Neuronal stem cell (in vitro differentiated cells): ENCODE measurements at regions not wholly inside any gene's neighbourhood (a gene's known extent, or its start where the extent isn't known, plus 50 kb on each side); places are given as distances from the start of the nearest gene placed in this dataset.

Experiments
- DNase-seq: peaks from one replicate; pipeline ENCODE4 v3.0.0-alpha.2; 2013; ENCODE audit warnings: low spot score
- H2AFZ ChIP-seq: one replicate; pipeline ENCODE4 v1.6.1; 2013; ENCODE audit warnings: mild to moderate bottlenecking, low read length, inconsistent platforms
- H2AK5ac ChIP-seq: 2 replicates; pipeline ENCODE4 v1.6.1; 2013; ENCODE audit warnings: low read depth, mild to moderate bottlenecking, inconsistent platforms, low read length, moderate library complexity, mixed read lengths
- H2BK120ac ChIP-seq: 2 replicates; pipeline ENCODE4 v1.6.1; 2013; ENCODE audit warnings: low read depth, mild to moderate bottlenecking, inconsistent platforms, low read length, moderate library complexity, mixed read lengths
- H2BK12ac ChIP-seq: one replicate; pipeline ENCODE4 v1.6.1; 2013; ENCODE audit warnings: low read length, inconsistent platforms
- H2BK15ac ChIP-seq: 2 replicates; pipeline ENCODE4 v1.6.1; 2013; ENCODE audit warnings: mild to moderate bottlenecking, low read length, inconsistent platforms, mixed read lengths
- H2BK5ac ChIP-seq: one replicate; pipeline ENCODE4 v1.6.1; 2013; ENCODE audit warnings: inconsistent platforms, mild to moderate bottlenecking, low read length, moderate library complexity
- H3K14ac ChIP-seq: one replicate; pipeline ENCODE4 v1.6.1; 2013; ENCODE audit warnings: low read length, inconsistent platforms
- H3K18ac ChIP-seq: 2 replicates; pipeline ENCODE4 v1.6.1; 2013; ENCODE audit warnings: low read length, inconsistent platforms
- H3K23ac ChIP-seq: 2 replicates; pipeline ENCODE4 v1.6.1; 2013; ENCODE audit warnings: low read depth, mild to moderate bottlenecking, mixed read lengths, low read length, inconsistent platforms; ENCODE audit not compliant: poor library complexity
- H3K27ac ChIP-seq: replicated peaks from 3 replicates; pipeline ENCODE4 v1.5.1; 2013; ENCODE audit warnings: low read length, inconsistent platforms
- H3K27me3 ChIP-seq, 3 experiments: 2 replicates each; pipeline ENCODE4 v1.6.1; 2013; ENCODE audit warnings: low read length in 3 of 3, mild to moderate bottlenecking in 2 of 3, inconsistent platforms in 1 of 3, low read depth in 1 of 3, mixed read lengths in 1 of 3, moderate library complexity in 1 of 3; ENCODE audit not compliant: control insufficient read depth in 3 of 3, insufficient read depth in 3 of 3
- H3K36me3 ChIP-seq, 2 donors: replicated peaks in 1 of 2; 2 replicates each; pipeline ENCODE4 v1.6.1; 2013; ENCODE audit warnings: low read length in 2 of 2; ENCODE audit not compliant: control insufficient read depth in 2 of 2, insufficient read depth in 2 of 2
- H3K4ac ChIP-seq: 2 replicates; pipeline ENCODE4 v1.6.1; 2013; ENCODE audit warnings: inconsistent platforms, mild to moderate bottlenecking, low read length, moderate library complexity
- H3K4me1 ChIP-seq, 2 donors: 1 replicate in 1 of 2; 2 replicates in 1 of 2; pipeline ENCODE4 v1.6.1; 2013; ENCODE audit warnings: low read length in 2 of 2, low read depth in 1 of 2; ENCODE audit not compliant: control insufficient read depth in 2 of 2, insufficient read depth in 1 of 2
- H3K4me2 ChIP-seq: one replicate; pipeline ENCODE4 v1.6.1; 2013; ENCODE audit warnings: mild to moderate bottlenecking, low read length, inconsistent platforms; ENCODE audit not compliant: insufficient read depth, poor library complexity, severe bottlenecking
- H3K4me3 ChIP-seq, 2 donors: 2 replicates each; pipeline ENCODE4 v1.5.1; 2013; ENCODE audit warnings: low read length in 2 of 2, mild to moderate bottlenecking in 2 of 2, inconsistent platforms in 1 of 2, moderate library complexity in 1 of 2
- H3K79me1 ChIP-seq: one replicate; pipeline ENCODE4 v1.6.1; 2013; ENCODE audit warnings: low read depth, mild to moderate bottlenecking, inconsistent platforms, low read length, moderate library complexity
- H3K9ac ChIP-seq: one replicate; pipeline ENCODE4 v1.6.1; 2013; ENCODE audit warnings: mild to moderate bottlenecking, low read depth, low read length, inconsistent platforms; ENCODE audit not compliant: poor library complexity
- H3K9me3 ChIP-seq, 2 donors: replicated peaks in 1 of 2; 2 replicates each; pipeline versions ENCODE3 to v1.6.1; 2013; ENCODE audit warnings: low read length in 2 of 2, mild to moderate bottlenecking in 2 of 2, inconsistent platforms in 1 of 2, low read depth in 1 of 2, mixed read lengths in 1 of 2, moderate library complexity in 1 of 2; ENCODE audit not compliant: control insufficient read depth in 2 of 2, insufficient read depth in 1 of 2
- H4K8ac ChIP-seq: one replicate; pipeline ENCODE4 v1.6.1; 2013; ENCODE audit warnings: low read depth, mild to moderate bottlenecking, inconsistent platforms, low read length, moderate library complexity
- H4K91ac ChIP-seq: one replicate; pipeline ENCODE4 v1.6.1; 2013; ENCODE audit warnings: low read length, low read depth, mild to moderate bottlenecking, inconsistent platforms; ENCODE audit not compliant: poor library complexity
- WGBS, 2 donors: extraction: QIAGEN DNeasy Blood & Tissue Kit; methylation state at CpG; one replicate each; pipeline ENCODE4 v1.1.7; 2013; ENCODE audit warnings: missing lambda C conversion rate in 2 of 2, mixed read lengths in 1 of 2; ENCODE audit not compliant: insufficient read length in 2 of 2, insufficient replicate concordance in 1 of 2; ENCODE audit errors: extremely low coverage in 2 of 2; 5-methylcytosine and 5-hydroxymethylcytosine counted together

- Histone ChIP-seq H3K27ac (no peak overlapping the region), H3K14ac (peak overlapping the region; percentile 42), H2BK15ac (peak overlapping the region; percentile 63), H2BK12ac (peak overlapping the region; percentile 4), H3K27me3 (peaks cover 0 to 8% (median 0%) of the 10 kb centered on the region in 3 experiments), H3K4me3 (no peak overlapping the region), H3K23ac (no peak overlapping the region), H2BK120ac (peak overlapping the region; percentile 73), H3K4me2 (no peak overlapping the region), H3K18ac (peak overlapping the region; percentile 74), H3K9me3 (no peaks in the 10 kb centered on the region), H4K91ac (no peak overlapping the region), H3K4ac (no peak overlapping the region), H3K79me1 (no peaks in the 10 kb centered on the region), H2AK5ac (peak overlapping the region; percentile 73), H4K8ac (no peak overlapping the region), H3K9ac (no peak overlapping the region), H3K4me1 (peaks cover 0 to 6% of the 10 kb centered on the region in 2 donors), H2AFZ (no peak overlapping the region), H2BK5ac (no peak overlapping the region), H3K36me3 (no peaks in the 10 kb centered on the region)
- DNase-seq = no peak
- no CpG with 5 or more reads among the region's 7 CpGs for WGBS, 2 donors
Observed at GRCh38 chr15:31160297-31160696, 58.8 kb upstream of the TRPM1 start.

- peak overlapping the region; percentile 65 for H4K91ac ChIP-seq
- H3K4me2 ChIP-seq = no peak overlapping the region
- H2BK5ac ChIP-seq = no peak overlapping the region
- H3K79me1 ChIP-seq = no peaks in the 10 kb centered on the region
- peaks cover 0 to 6% of the 10 kb centered on the region in 2 donors for H3K4me1 ChIP-seq
- peak overlapping the region; percentile 3 for H3K23ac ChIP-seq
- peak overlapping the region; percentile 73 for H2AK5ac ChIP-seq
- H3K27me3 ChIP-seq = peaks cover 0 to 8% (median 0%) of the 10 kb centered on the region in 3 experiments
- no peak overlapping the region for H2BK120ac ChIP-seq
- H3K4ac ChIP-seq = no peak overlapping the region
- H3K9ac ChIP-seq = no peak overlapping the region
- H3K14ac ChIP-seq = peak overlapping the region; percentile 63
- H3K36me3 ChIP-seq = no peaks in the 10 kb centered on the region
- H2BK15ac ChIP-seq = peak overlapping the region; percentile 18
- no peak overlapping the region for H3K4me3 ChIP-seq
- H2AFZ ChIP-seq = no peak overlapping the region
- peak overlapping the region; percentile 66 for H2BK12ac ChIP-seq
- peak overlapping the region; percentile 22 for H3K18ac ChIP-seq
- DNase-seq = no peak
- no peak overlapping the region for H4K8ac ChIP-seq
- no peaks in the 10 kb centered on the region for H3K9me3 ChIP-seq
- no peak overlapping the region for H3K27ac ChIP-seq
- WGBS, 2 donors = no CpG with 5 or more reads among the region's 25 CpGs
Observed at GRCh38 chr15:31160740-31161495, 59.4 kb upstream of the TRPM1 start.

DNA sequence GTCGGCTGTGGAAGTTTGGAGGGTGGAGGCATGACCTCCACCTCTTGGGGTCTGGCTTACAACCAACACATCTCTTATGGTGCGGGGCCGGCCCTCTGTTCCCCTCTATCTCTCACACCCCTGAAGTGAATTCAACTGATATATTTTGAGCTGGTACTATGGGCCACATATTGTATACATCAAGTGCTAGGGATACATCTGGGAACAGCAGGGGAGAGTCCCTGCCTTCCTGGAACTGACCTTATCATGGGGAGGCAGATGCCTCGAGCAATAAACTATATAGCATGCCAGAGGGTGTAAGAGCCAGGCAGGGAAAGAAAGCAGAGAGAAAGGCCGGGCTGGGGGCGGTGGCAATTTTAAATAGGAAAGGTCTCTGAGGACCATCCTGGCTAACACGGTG lies 60.4 kb upstream of the TRPM1 start:
- DNase-seq = no peak
- H3K27me3 ChIP-seq = peaks cover 0 to 8% (median 0%) of the 10 kb centered on the region in 3 experiments
- WGBS, 2 donors = no CpG with 5 or more reads among the region's 7 CpGs
- no peak overlapping the region for H3K14ac ChIP-seq
- no peak overlapping the region for H2BK15ac ChIP-seq
- no peaks in the 10 kb centered on the region for H3K79me1 ChIP-seq
- no peaks in the 10 kb centered on the region for H3K36me3 ChIP-seq
- no peak overlapping the region for H3K9ac ChIP-seq
- no peak overlapping the region for H4K8ac ChIP-seq
- H3K4ac ChIP-seq = no peak overlapping the region
- H2AK5ac ChIP-seq = peak overlapping the region; percentile 61
- H3K9me3 ChIP-seq = no peaks in the 10 kb centered on the region
- H3K23ac ChIP-seq = no peak overlapping the region
- no peak overlapping the region for H2BK5ac ChIP-seq
- no peak overlapping the region for H3K4me3 ChIP-seq
- H3K27ac ChIP-seq = no peak overlapping the region
- no peak overlapping the region for H3K4me2 ChIP-seq
- no peak overlapping the region for H2BK120ac ChIP-seq
- no peak overlapping the region for H3K18ac ChIP-seq
- peaks cover 0 to 6% of the 10 kb centered on the region in 2 donors for H3K4me1 ChIP-seq
- H4K91ac ChIP-seq = no peak overlapping the region
- H2AFZ ChIP-seq = no peak overlapping the region
- no peak overlapping the region for H2BK12ac ChIP-seq

DNA sequence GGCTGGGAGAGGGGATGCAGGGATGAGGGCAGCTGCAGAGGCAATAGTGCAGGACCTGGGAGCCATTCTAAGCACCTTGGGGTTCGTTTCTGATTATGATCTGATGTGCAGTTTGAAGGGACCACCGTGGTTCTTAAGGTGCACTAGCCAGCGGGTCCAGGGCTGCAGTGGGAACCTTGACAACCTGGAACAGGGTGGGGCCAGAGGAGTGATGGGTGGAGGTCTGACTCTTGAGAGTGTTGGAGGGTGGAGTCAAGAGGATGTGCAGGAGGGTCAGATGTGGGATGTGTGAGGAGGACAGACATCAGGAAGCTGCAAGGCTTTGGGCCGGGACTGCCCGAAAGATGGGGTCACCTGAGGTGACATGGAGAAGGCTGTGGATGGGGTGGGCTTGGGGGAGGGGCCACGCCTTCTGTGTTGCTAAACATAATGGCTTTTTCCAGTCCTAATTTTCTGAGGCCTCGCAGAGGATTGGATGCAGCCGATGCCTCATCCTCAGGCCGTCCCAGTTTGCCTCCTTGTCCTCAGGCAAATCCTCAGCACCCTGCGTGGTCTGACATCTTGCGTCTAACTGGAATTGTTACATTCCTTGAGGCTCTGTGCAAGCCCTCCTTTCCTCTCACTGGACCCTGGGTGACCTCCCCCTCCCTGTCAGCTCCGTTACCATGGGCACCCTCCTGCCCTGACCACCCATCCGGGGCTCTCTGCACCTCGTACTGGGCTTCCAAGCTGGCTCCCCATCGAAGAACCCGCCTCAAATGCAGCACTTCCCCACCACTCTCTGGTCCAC lies 61.4 kb upstream of the TRPM1 start:
- H3K4me2 ChIP-seq = no peak overlapping the region
- H2AFZ ChIP-seq = no peak overlapping the region
- no peak overlapping the region for H3K27ac ChIP-seq
- H3K4ac ChIP-seq = no peak overlapping the region
- no peak overlapping the region for H2BK120ac ChIP-seq
- no peaks in the 10 kb centered on the region for H3K9me3 ChIP-seq
- peak overlapping the region; percentile 22 for H3K18ac ChIP-seq
- peaks cover 0 to 4% (median 0%) of the 10 kb centered on the region in 3 experiments for H3K27me3 ChIP-seq
- H2AK5ac ChIP-seq = no peak overlapping the region
- H3K14ac ChIP-seq = no peak overlapping the region
- H2BK12ac ChIP-seq = no peak overlapping the region
- peaks cover 0 to 6% of the 10 kb centered on the region in 2 donors for H3K4me1 ChIP-seq
- WGBS, 2 donors = no CpG with 5 or more reads among the region's 16 CpGs
- no peak overlapping the region for H2BK15ac ChIP-seq
- H4K91ac ChIP-seq = no peak overlapping the region
- H3K23ac ChIP-seq = no peak overlapping the region
- H3K9ac ChIP-seq = no peak overlapping the region
- no peak overlapping the region for H4K8ac ChIP-seq
- no peaks in the 10 kb centered on the region for H3K79me1 ChIP-seq
- no peak for DNase-seq
- H2BK5ac ChIP-seq = no peak overlapping the region
- no peak overlapping the region for H3K4me3 ChIP-seq
- no peaks in the 10 kb centered on the region for H3K36me3 ChIP-seq
